HG02973 (cell line): ENCODE measurements at regions not wholly inside any gene's neighbourhood (a gene's known extent, or its start where the extent isn't known, plus 50 kb on each side); places are given as distances from the start of the nearest gene placed in this dataset.
"Not testable (repeated sequence)": the region's sequence is repeated elsewhere in the genome, so short reads cannot be mapped to it uniquely, and the experiment has no call there.

Experiments
- ATAC-seq: cut with Tn5 transposase; IDR thresholded peaks from one replicate; pipeline ENCODE4 v1.9.1; 2021; ENCODE audit warnings: moderate library complexity; ENCODE audit not compliant: unreplicated experiment

DNA sequence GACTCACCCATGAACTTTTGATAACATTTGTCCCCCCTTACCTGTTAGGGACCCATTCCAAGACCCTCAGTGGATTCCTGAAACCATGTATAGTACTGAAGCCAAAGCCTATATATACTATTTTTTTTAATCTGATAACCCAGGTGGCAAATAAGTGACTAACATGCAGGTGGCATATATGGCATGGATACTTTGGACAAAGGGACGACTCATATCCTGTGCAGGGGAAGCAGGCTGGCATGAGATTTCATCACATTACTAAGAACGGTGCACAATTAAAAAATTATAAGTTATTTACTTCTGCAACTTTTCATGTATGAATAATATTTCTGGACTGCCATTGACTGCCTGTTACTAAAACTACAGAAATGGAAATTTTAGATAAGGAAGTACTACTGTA is 880.1 kb upstream of the FBXO33 start:
- no peak for ATAC-seq

DNA sequence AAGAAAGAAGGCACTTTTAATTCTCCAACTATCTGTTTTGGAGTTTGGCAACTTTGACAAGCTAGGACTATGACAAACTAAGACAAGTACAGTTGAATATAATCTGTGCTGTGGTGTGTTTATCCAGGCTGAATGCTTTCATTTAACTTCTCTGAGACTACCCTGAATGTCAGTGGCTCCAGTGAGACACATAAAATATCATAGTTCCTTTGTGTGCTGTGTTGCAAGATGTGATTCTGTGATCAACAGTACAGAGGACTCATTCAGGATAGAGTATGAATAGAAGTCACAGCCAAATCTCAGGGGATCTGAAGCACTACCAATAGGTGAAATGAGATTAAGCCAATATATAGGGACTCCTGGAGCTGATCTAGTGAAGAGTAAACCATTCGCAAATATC is 876.9 kb upstream of the FBXO33 start:
- no peak for ATAC-seq

DNA sequence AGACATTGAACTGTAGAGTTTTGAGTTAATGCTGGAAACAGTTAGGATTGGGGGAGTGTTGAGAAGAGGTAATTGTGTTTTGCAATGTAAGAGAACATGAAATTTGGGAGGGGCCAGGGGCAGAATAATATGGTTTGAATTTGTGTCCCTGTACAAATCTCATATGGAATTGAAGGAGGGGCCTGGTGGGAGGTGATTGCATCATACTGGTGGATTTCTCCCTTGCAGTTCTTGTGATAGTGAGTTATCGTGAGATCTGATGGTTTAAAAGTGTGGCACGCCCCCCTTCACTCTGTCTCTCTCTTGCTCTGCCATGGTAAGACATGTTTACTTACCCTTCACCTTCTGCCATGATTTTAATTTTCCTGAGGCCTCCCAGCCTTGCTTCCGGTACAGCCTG is 876.0 kb upstream of the FBXO33 start:
- no peak for ATAC-seq

DNA sequence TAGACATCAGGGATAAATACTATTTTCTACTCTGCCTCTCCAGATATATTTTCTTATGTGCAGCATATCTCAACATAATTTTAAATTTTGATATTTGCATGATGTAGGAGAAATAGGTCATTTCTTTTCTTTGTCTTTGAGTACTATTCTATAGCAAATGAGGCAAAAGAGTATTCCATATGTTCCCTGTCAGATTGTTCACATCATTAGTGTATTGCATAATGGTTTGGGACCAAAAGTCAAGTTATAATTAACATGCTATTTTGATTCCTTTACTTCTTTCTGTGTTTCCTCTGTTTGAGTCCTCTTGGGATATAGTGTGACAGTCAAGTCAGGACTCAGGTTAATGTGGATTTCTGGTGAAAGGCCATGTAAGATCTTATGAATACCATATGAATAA is 864.6 kb upstream of the FBXO33 start:
- no peak for ATAC-seq

DNA sequence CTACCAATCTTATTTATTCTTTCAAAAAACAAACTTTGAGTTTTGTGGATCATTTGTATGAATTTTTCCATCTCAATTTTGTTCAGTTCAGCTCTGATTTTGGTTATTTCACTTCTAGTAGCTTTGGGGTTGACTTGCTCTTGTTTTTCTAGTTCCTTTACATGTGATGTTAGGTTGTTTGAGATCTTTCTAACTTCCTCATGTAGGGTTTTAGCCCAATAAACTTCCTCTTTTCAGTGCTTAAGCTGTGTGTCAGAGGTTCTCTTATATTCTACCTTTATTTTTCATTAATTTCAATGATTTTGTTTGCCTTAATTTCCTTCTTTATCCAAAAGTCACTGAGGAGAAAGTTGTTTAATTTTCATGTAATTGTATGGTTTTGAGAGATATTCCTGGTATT is 860.4 kb upstream of the FBXO33 start:
- ATAC-seq: no peak

DNA sequence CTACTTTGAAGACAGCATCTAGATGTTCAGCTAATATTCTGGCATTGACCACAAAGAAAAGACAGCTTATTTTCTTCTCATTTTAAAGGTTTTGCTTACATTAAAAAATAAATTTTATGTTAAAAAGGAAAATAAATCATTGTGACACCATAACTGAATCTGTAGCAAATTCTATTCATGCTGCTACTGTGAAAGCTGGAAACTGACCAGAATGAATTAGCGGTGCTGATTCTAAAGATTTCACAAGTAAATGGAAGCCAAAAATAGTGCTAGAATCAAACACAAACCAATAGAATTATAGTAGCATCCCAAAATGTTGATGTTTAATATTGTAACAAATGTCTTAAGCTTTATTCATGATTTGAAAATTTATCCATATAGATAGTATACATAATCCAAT is 850.0 kb upstream of the FBXO33 start:
- ATAC-seq: no peak

DNA sequence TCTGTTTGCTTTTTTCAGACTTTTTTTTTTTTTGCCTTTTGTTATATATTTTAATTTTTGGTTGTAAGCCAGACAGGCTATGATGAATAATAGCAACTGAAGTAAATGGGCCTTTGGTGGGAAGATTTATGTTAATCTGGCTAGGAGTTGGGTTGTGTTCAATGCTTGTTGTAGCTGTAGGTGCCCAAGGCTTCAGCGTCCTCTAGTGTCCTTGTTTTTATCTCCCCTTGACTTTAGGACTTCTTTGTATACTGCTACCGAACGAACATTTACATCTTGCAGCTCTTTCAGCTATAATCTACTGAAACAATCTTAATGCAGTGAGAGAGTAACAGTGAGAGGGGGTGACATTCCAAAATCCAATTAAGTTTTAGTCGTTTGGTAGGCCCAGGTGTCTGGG is 848.4 kb upstream of the FBXO33 start:
- ATAC-seq: no peak

DNA sequence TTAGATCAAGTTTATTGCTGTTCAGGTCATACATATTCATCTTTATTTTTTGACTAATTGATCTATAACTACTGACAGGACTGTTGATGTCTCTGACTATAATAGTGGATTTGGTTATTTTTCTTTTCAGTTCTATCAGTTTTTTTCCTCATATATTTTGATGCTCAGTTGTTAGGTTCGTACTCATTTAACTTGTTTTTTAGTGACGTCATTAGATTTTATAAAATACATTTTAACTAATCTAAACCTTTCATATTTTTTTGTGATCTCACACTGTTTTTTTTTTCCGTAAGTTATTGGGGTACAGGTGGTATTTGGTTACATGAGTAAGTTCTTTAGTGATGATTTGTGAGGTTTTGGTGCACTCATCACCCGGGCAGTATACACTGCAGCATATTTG is 841.2 kb upstream of the FBXO33 start:
- ATAC-seq: no peak

DNA sequence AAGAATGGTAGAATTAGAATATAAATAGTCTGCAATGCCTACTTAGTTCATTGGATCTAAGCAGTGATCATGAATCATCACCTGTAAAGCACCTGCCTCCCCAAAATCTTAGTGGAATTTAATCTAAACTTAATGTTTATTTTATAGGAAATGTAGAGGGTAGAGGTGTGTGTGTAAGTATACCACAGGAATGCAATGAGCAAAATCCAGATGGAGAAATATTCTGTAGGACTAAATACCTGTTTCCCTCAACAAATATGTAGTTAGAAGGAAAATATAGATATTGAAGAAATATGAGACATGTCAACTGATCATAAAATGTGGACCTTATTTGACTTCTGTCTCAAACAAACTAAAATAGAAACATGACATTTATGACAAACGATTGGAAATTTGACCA is 839.2 kb upstream of the FBXO33 start:
- no peak for ATAC-seq

DNA sequence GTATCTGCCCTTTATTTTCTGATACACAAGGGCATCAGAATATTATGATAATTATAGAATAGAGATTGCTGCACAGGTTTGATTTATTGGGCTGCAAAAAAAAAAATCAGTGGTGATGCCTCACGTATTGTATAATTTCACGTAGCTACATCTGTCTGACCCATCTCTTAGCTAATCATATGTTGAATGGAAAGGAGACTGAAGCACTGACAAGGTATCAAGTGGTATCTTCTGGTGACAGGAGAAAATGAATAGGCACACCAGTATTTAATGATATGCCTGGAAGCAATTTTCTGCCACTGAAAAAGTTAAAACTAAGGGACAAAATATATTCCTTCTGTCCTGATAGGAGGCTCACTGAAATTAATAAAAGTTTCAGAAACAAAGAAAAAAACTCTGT is 837.2 kb upstream of the FBXO33 start:
- no peak for ATAC-seq

DNA sequence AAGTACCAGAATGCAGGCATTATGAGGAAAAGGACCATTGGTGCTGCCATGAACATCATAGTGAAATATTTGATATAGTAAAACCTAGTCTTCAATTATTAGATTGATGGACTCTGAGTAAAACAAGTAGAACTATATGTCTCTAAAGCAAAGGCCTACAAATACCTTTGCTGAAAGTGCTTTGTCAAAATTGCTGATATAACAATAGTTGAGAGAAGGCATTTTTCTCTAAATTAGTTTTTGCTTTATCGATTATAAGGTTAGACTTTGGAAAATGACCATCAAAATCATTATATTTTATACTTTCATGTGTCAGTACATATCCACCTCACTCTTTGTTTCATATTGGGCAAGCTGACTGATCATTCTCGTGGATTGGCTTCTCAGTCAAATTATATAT is 836.0 kb upstream of the FBXO33 start:
- ATAC-seq: no peak

DNA sequence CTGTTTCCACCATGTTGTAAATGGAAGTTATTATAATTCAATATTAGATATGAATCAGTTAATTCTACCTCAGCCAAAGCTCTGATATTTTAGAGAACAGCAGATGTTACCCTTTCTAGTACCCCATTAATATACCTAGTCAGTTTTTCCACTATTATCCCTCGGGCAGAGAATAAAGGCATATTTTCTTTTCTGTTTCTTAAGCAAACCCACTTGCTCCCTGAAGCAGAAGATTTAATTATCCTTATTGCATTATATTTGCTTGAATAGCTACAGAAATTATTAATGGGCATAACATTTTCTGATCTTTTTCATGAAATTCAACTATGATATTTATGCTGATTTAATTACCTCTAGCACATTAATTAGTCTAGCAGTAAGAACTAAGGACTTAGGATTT is 832.9 kb upstream of the FBXO33 start:
- no peak for ATAC-seq

DNA sequence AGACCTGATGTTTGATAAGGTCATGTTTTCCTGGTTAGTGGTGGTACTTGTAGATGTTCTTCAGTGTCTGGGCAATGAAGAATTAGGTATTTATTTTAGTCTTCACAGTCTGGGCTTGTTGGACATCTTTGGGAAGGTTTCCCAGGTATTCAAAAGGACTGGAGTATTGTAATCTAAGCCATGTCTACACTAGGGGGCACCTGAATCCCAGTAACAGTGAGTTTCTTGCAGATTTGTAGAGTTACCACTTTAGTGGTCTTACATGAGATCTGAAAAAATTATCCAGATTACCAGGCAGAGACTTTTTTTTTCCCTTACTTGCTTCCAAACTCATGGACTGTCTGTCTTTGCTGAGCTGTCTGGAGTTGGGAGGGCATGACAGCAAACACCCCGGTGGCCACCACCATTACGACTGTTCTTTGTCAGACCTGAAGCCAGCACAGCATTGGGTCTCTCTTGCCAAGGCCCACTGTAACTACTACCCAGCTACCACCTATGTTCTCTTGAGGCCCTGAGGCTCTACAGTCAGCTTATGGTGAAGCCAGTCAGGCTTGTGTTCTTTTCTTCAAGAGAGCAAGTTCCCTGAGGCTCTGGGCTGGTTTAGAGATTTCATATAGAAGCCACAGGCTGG is 820.7 kb upstream of the FBXO33 start:
- no peak for ATAC-seq

DNA sequence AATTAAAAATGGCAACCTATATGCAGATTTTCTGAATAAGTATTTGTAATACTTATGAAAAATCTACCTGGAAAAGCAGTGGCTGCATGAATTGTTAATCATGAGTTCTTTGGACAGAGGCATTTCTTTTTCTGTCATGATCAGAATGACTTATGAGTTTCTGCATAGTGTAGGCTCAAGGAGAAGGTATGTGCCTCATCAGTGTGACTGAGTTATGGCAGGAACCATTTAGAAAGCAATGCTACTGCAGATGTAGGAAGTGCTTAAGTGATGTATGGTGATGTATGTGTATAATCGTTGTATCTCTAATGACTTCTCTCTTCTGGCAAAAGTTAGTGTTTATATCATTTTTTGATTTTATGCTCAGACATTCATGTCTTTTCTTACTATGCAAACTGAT is 816.4 kb upstream of the FBXO33 start:
- ATAC-seq: no peak

DNA sequence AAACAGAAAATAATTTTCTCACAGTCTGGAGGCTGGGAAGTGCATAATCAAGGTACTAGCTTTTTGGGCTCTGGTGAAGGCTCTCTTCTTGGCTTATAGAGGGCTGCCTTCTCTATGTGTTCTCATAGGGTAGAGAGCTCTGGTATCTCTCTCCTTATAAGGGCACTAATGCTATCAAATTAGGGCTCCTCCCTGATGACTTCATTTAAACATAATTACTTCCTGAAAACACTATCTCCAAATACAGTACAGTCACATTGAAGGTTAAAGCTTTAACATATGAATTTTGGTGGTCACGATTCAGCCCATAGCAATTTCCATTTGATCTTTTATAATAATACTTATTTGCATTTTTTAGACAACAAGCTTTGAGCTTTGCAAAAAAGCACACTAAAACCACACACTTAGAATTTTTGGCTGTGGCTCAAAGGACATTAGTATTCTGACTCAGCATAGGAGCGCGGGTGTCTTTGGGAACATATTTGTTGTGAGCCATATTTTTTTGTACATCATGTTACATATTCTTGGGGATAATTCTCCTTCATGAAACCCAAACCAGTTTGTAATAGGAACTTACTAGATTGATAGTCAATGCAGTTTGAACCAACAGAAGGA is 808.1 kb upstream of the FBXO33 start:
- no peak for ATAC-seq

DNA sequence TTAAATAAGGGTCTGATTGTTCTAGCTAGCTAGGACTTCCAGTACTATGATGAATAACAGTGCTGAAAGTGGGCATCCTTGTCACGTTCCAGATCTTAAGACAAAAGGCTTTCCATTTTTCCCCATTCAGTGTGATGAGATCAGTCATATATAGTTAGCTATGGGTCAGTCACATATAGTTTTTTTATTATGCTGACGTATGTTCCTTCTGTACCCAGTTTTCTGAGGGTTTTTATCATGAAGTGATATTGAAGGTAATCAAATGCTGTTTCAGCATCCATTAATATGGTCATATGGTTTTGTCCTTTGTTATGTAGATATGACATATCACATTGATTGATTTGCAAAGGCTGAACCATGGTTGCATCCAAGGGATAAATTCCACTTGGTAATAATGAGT is 800.1 kb upstream of the FBXO33 start:
- ATAC-seq: no peak

DNA sequence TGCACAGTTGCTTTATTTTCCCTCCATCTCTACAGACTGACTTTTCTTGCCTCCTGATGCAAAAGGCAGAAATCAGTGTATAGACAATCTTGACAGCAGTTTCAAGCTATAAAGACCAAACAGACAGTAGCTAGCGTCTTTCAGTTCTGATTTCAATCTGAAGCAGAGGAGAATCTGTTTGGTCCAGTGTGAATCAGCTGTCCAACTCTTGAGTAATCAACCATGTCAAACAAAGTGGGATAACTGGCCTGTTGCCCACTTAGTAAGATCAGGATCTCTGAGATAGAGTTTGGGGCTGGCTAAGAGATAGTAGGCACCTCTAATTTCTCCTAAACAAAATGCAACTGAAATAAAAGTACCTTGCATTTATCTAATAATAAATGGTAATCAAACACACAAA is 797.4 kb upstream of the FBXO33 start:
- no peak for ATAC-seq

DNA sequence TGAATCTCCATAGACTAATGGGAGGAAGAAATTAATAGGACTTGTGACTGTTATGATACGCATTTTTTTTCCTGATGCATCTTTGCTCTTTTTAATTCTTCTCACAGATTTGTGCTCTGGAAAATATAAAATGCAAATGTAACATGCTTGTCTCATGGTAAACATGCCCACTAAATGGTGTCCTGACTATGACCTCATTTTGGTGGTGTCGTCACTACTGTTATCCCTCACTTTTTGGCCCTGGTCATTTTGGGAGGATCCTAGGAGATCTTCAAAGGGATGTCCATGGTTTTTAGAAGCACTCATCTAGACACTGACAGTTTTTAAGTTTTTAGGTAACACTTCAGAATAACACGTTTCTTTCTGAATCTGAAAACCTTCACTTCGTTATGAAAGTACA is 790.8 kb upstream of the FBXO33 start:
- ATAC-seq: no peak

DNA sequence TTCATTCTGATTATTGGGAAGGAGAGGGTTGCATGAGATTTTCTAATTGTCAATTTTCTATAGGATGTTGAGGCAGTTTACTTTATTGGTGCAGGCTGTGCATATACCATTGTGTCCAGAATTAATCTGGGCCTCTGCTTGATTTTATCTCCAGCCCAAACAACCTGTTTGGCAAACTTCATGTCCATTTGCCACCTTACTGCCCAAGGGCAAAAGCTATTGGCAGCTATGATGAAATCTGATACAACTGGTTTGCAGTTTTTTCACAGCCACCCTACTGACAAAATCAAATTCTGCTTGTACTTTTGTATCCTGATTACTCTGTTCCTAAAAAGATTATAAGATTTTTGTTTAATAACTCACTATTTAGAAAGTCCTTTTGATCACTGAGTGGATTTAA is 789.2 kb upstream of the FBXO33 start:
- ATAC-seq: no peak

DNA sequence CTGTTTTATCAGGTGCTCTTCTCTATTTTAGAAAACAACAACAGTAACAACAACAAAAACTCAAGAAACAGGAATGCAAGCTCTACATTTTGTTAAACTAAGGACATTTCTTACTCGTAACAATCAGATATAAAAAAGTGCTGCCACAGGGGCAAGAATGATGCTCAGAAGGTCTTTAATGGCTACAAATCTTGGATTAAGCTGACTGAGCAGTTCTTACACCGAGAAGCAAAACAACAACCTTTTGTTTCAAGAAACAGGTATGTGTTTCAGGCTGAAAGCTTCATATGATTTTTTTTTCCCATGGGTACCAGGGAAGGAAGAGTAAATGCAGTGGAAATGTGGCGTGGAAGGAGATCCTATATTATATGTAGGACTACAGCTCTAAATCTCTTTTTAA is 786.8 kb upstream of the FBXO33 start:
- no peak for ATAC-seq

DNA sequence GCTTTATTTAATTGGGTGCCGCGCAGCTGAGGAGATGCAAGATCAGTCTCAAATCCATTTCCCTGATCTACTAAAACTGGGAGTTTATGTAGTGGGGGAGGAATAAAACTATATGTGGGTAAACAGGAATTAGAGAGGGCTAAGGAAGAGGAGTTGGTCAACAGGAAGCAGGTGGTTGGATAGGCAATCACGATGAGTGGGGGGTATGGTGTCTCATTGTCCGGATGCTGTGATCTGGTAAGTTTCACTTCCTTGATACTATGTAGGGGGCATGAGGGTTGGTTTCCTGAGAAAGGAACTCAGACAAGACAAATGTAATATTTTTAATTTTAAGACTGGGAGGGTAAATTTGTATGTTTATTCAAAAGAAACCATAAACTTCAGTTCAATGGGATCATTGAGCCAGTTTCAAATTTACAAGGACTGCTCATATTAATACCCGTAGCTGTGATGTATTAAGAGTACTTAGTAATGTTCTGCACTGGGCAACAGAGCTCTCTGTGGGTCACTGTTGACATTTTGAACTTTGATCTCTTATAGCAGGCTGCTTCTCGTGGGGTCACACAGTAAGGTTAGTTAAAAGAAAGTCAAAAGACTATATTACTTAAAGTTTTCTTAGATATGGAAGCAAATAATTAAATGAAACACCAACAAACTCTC is 786.2 kb upstream of the FBXO33 start:
- no peak for ATAC-seq

DNA sequence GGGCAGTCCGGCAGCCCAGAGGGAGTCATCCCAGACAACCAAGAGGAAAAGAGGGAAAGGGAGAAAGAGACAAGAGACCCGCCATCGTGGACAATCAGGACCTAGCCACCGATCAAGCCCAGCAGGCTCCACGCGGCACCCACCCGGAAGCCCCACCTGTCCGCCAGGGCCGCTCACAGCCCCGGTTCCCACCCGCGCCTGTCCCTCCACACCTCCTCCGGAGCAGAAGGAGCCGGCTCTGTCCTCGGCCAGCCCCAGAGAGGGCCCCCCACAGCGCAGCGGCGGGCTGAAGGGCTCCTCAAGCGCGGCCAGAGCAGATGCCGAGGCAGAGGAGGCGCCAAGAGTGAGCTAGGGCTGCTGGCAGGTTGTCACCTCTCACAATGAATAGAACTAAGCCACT is 784.7 kb upstream of the FBXO33 start:
- ATAC-seq: no peak

DNA sequence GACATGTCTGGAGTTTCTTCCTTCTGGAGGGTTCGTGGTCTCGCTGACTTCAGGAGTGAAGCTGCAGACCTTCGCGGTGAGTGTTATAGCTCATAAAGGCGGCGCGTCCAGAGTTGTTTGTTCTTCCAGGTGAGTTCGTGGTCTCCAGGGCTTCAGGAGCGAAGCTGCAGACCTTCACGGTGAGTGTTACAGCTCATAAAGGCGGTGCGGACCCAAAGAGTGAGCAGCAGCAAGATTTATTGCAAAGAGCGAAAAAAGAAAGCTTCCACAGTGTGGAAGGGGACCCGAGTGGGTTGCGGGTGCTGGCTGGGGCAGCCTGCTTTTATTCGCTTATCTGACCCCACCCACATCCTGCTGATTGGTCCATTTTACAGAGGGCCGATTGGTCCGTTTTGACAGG is 784.2 kb upstream of the FBXO33 start:
- ATAC-seq: not testable (repeated sequence)
